BE2C (cell line): ENCODE measurements at regions not wholly inside any gene's neighbourhood (a gene's known extent, or its start where the extent isn't known, plus 50 kb on each side); places are given as distances from the start of the nearest gene placed in this dataset.

Experiments
- DNase-seq: peaks from one replicate; pipeline ENCODE4 v3.0.0-alpha.2; 2020
- H3K27me3 ChIP-seq: fragments of 250-450 bp; sonication (Bioruptor Pico); 2 replicates; pipeline ENCODE4 v1.5.1; 2020; ENCODE audit warnings: mild to moderate bottlenecking
- H3K36me3 ChIP-seq: fragments of 250-450 bp; sonication (Bioruptor Pico); 2 replicates; pipeline ENCODE4 v1.5.1; 2020; ENCODE audit warnings: mild to moderate bottlenecking
- H3K4me1 ChIP-seq: fragments of 250-450 bp; sonication (Bioruptor Pico); 2 replicates; pipeline ENCODE4 v1.5.1; 2020
- H3K4me3 ChIP-seq: 2 replicates; pipeline ENCODE4 v1.5.1; 2011; ENCODE audit warnings: low read depth, low read length
- H3K9me3 ChIP-seq: fragments of 250-450 bp; sonication (Bioruptor Pico); 2 replicates; pipeline ENCODE4 v1.5.1; 2020
- TF ChIP-seq, protein P1 (sequence below): IDR thresholded peaks from 2 replicates; pipeline ENCODE4 v1.5.1; 2012; ENCODE audit warnings: mild to moderate bottlenecking, low read depth, low read length

GRCh38 chr10:33735464-33735923 is 401.0 kb upstream of the NRP1 start:
- TF ChIP-seq, protein P1, sequence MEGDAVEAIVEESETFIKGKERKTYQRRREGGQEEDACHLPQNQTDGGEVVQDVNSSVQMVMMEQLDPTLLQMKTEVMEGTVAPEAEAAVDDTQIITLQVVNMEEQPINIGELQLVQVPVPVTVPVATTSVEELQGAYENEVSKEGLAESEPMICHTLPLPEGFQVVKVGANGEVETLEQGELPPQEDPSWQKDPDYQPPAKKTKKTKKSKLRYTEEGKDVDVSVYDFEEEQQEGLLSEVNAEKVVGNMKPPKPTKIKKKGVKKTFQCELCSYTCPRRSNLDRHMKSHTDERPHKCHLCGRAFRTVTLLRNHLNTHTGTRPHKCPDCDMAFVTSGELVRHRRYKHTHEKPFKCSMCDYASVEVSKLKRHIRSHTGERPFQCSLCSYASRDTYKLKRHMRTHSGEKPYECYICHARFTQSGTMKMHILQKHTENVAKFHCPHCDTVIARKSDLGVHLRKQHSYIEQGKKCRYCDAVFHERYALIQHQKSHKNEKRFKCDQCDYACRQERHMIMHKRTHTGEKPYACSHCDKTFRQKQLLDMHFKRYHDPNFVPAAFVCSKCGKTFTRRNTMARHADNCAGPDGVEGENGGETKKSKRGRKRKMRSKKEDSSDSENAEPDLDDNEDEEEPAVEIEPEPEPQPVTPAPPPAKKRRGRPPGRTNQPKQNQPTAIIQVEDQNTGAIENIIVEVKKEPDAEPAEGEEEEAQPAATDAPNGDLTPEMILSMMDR, result no peak
- no peak for DNase-seq
- Histone ChIP-seq H3K4me3 (no peak overlapping the region), H3K36me3 (no peaks in the 10 kb centered on the region), H3K4me1 (0 out of 2 replicates have a peak, but pooled peaks cover 3% of the 10 kb centered on the region), H3K9me3 (no peaks in the 10 kb centered on the region), H3K27me3 (no peaks in the 10 kb centered on the region)

GRCh38 chr10:33734393-33735155 is 400.1 kb upstream of the NRP1 start:
- no peak for DNase-seq
- Histone ChIP-seq H3K9me3 (no peaks in the 10 kb centered on the region), H3K36me3 (no peaks in the 10 kb centered on the region), H3K4me1 (0 out of 2 replicates have a peak, but pooled peaks cover 3% of the 10 kb centered on the region), H3K27me3 (no peaks in the 10 kb centered on the region), H3K4me3 (no peak overlapping the region)
- TF ChIP-seq, protein P1, result no peak

DNA sequence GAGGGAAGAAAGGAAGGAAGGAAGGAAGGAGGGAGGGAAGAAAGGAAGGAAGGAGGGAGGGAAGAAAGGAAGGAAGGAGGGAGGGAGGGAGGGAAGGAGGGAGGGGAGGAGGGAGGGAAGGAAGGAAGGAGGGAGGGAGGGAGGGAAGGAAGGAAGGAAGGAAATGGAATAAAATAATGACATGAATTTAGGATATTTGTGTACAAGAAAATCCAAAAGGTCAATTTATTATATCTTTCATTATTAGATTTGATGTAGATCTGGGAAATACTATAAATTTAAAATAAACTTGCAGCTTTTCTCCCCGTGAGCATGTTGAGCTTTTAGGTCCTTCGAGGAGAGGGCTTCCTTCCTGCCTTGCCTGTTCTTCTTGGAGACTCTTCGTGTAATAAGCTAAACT is 398.6 kb upstream of the NRP1 start:
- H3K9me3 ChIP-seq, result no peaks in the 10 kb centered on the region
- H3K4me3 ChIP-seq, result no peak overlapping the region
- no peaks in the 10 kb centered on the region for H3K36me3 ChIP-seq
- H3K4me1 ChIP-seq, result 0 out of 2 replicates have a peak, but pooled peaks cover 3% of the 10 kb centered on the region
- TF ChIP-seq, protein P1, result no peak
- H3K27me3 ChIP-seq, result no peaks in the 10 kb centered on the region
- DNase-seq, result no peak

DNA sequence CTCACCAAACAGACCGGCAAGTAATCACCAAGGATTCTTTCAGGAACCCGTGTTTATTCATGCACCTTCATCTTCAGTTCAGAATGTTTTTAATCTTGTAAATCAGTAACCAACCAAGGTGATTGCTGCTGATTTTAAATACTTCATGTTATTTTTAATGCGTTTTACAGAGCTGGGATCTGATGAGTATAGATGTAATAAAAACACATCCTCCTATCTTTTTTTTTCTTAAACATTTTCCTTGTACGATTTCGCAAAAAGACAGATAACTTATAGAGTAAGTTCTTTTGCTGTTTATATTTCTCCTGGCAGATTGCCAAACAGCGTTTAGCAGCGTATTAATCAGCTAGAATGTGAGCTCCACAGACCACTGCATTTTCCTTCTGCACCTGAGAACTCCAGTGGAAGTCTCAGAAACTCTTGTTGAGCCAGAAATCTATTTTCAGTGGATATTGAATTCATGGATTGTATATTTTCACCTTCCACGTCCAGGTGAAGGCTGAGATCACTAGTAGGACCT is 397.8 kb upstream of the NRP1 start:
- no peaks in the 10 kb centered on the region for H3K27me3 ChIP-seq
- DNase-seq, result no peak
- TF ChIP-seq, protein P1, result no peak
- H3K4me1 ChIP-seq, result 0 out of 2 replicates have a peak, but pooled peaks cover 3% of the 10 kb centered on the region
- H3K9me3 ChIP-seq, result no peaks in the 10 kb centered on the region
- H3K36me3 ChIP-seq, result no peaks in the 10 kb centered on the region
- no peak overlapping the region for H3K4me3 ChIP-seq

GRCh38 chr10:33731322-33731721 is 396.9 kb upstream of the NRP1 start:
- H3K4me3 ChIP-seq, result no peak overlapping the region
- H3K9me3 ChIP-seq, result no peaks in the 10 kb centered on the region
- DNase-seq, result no peak
- no peaks in the 10 kb centered on the region for H3K27me3 ChIP-seq
- H3K36me3 ChIP-seq, result no peaks in the 10 kb centered on the region
- TF ChIP-seq, protein P1, result no peak
- 0 out of 2 replicates have a peak, but pooled peaks cover 3% of the 10 kb centered on the region for H3K4me1 ChIP-seq

GRCh38 chr10:33725430-33725829 is 391.0 kb upstream of the NRP1 start:
- H3K36me3 ChIP-seq, result no peaks in the 10 kb centered on the region
- TF ChIP-seq, protein P1, result no peak
- no peak for DNase-seq
- H3K9me3 ChIP-seq, result no peaks in the 10 kb centered on the region
- H3K4me3 ChIP-seq, result no peak overlapping the region
- H3K4me1 ChIP-seq, result no peaks in the 10 kb centered on the region
- no peaks in the 10 kb centered on the region for H3K27me3 ChIP-seq
